GM06990 (cell line): ENCODE measurements at regions not wholly inside any gene's neighbourhood (a gene's known extent, or its start where the extent isn't known, plus 50 kb on each side); places are given as distances from the start of the nearest gene placed in this dataset.

Experiments used
- DNase-seq: peaks from one replicate; pipeline ENCODE4 v3.0.0-alpha.2; 2011; ENCODE audit not compliant: insufficient read length; ENCODE audit errors: extremely low read depth
- H3K27me3 ChIP-seq: replicated peaks from 2 replicates; pipeline ENCODE4 v1.6.0; 2011; ENCODE audit warnings: low read length; ENCODE audit not compliant: control insufficient read depth, insufficient read depth
- H3K36me3 ChIP-seq: 2 replicates; pipeline ENCODE4 v1.5.1; 2011; ENCODE audit warnings: low read length; ENCODE audit not compliant: control insufficient read depth, insufficient read depth
- H3K4me3 ChIP-seq: replicated peaks from 2 replicates; pipeline ENCODE4 v1.5.1; 2011; ENCODE audit warnings: low read depth, mild to moderate bottlenecking, control low read depth, low read length
- CTCF ChIP-seq: IDR thresholded peaks from 2 replicates; pipeline ENCODE4 v1.5.1; 2011; ENCODE audit warnings: low read length, control low read depth, mild to moderate bottlenecking, inconsistent platforms; ENCODE audit not compliant: insufficient read depth, poor library complexity, severe bottlenecking

- no peak for DNase-seq
- Histone ChIP-seq H3K27me3 (no peaks in the 10 kb centered on the region), H3K36me3 (no peaks in the 10 kb centered on the region), H3K4me3 (no peak overlapping the region)
- TF ChIP-seq CTCF = no peak
Observed at GRCh38 chr10:105359708-105360107, 718.6 kb downstream of the SORCS3 start.

GRCh38 chr10:105358911-105359310 is 717.8 kb downstream of the SORCS3 start:
- DNase-seq = no peak
- no peak overlapping the region for H3K4me3 ChIP-seq
- TF ChIP-seq CTCF = no peak
- H3K27me3 ChIP-seq = no peaks in the 10 kb centered on the region
- no peaks in the 10 kb centered on the region for H3K36me3 ChIP-seq

- DNase-seq = no peak
- Histone ChIP-seq H3K4me3 (no peak overlapping the region), H3K36me3 (no peaks in the 10 kb centered on the region), H3K27me3 (no peaks in the 10 kb centered on the region)
- no peak for TF ChIP-seq CTCF
Observed at GRCh38 chr10:105356626-105357025, 715.5 kb downstream of the SORCS3 start.

- Histone ChIP-seq H3K36me3 (no peaks in the 10 kb centered on the region), H3K4me3 (no peak overlapping the region), H3K27me3 (no peaks in the 10 kb centered on the region)
- DNase-seq = no peak
- no peak for TF ChIP-seq CTCF
Observed at GRCh38 chr10:105354010-105354409, 712.9 kb downstream of the SORCS3 start.

GRCh38 chr10:105352827-105353226 is 711.7 kb downstream of the SORCS3 start:
- TF ChIP-seq CTCF = no peak
- Histone ChIP-seq H3K4me3 (no peak overlapping the region), H3K36me3 (no peaks in the 10 kb centered on the region), H3K27me3 (no peaks in the 10 kb centered on the region)
- DNase-seq = no peak

- TF ChIP-seq CTCF = no peak
Observed at GRCh38 chr10:105352281-105352680, 711.2 kb downstream of the SORCS3 start.

More at GRCh38 chr10:105352281-105352680, 711.2 kb downstream of the SORCS3 start:
- H3K36me3 ChIP-seq = no peaks in the 10 kb centered on the region
- no peak overlapping the region for H3K4me3 ChIP-seq
- no peaks in the 10 kb centered on the region for H3K27me3 ChIP-seq
- DNase-seq = no peak
